ENCODE measurements at regions not wholly inside any gene's neighbourhood (a gene's known extent, or its start where the extent isn't known, plus 50 kb on each side); places are given as distances from the start of the nearest gene placed in this dataset.

- TF ChIP-seq CTCF (IDR thresholded peaks at IDR 0.05) (no peak), POLR2A (IDR thresholded peaks at IDR 0.05) (no peak)
Measured at GRCh38 chr5:101153526-101153925, 250.4 kb upstream of the ST8SIA4 start.
